Naive thymus-derived CD4-positive, alpha-beta T cell (primary cell): ENCODE measurements at regions not wholly inside any gene's neighbourhood (a gene's known extent, or its start where the extent isn't known, plus 50 kb on each side); places are given as distances from the start of the nearest gene placed in this dataset.

Experiments
- ATAC-seq: fragments of 150-1000 bp; cut with Tn5 transposase; 2 replicates; pipeline ENCODE4 v1.10.0; 2021; ENCODE audit warnings: mild to moderate bottlenecking, moderate library complexity
- CTCF ChIA-PET: fragments of 350-600 bp; sonication (Branson Sonifier 250); formaldehyde crosslinking; loops from one replicate; lab custom pipeline; 2021; ENCODE audit warnings: antibody characterized with exemption; lab: Charles Lee
- POLR2A ChIA-PET: fragments of 350-600 bp; sonication (Branson Sonifier 250); formaldehyde crosslinking; loops from one replicate; lab custom pipeline; 2021; ENCODE audit warnings: antibody characterized with exemption, inconsistent platforms; lab: Charles Lee
- DNase-seq, 9 donors: peaks; one replicate each; pipeline versions ENCODE4 v3.0.0 to v3.0.0-alpha.2; 2020 to 2022; ENCODE audit warnings: mixed read lengths in 1 of 9
- H3K27ac ChIP-seq: one replicate; pipeline ENCODE4 v1.7.0; 2013; ENCODE audit warnings: mild to moderate bottlenecking, low read depth, low read length, moderate library complexity
- H3K27me3 ChIP-seq, 2 donors: one replicate each; pipeline ENCODE4 v1.7.0; 2013; ENCODE audit warnings: low read length in 2 of 2, mild to moderate bottlenecking in 2 of 2, moderate library complexity in 2 of 2; ENCODE audit not compliant: control insufficient read depth in 2 of 2, insufficient read depth in 2 of 2
- H3K36me3 ChIP-seq, 3 experiments: 1 replicate in 2 of 3; 2 replicates in 1 of 3; pipeline ENCODE4 v1.7.0; 2013; ENCODE audit warnings: low read length in 3 of 3, mild to moderate bottlenecking in 3 of 3, moderate library complexity in 1 of 3; ENCODE audit not compliant: insufficient read depth in 3 of 3, control insufficient read depth in 2 of 3
- H3K4me1 ChIP-seq, 2 donors: one replicate each; pipeline ENCODE4 v1.7.0; 2013; ENCODE audit warnings: low read length in 2 of 2, mild to moderate bottlenecking in 2 of 2, moderate library complexity in 1 of 2; ENCODE audit not compliant: control insufficient read depth in 2 of 2, insufficient read depth in 2 of 2
- H3K4me3 ChIP-seq: 2 replicates; pipeline ENCODE4 v1.7.0; 2013; ENCODE audit warnings: mild to moderate bottlenecking, low read length
- H3K9me3 ChIP-seq, 3 experiments: 1 replicate in 2 of 3; 2 replicates in 1 of 3; pipeline ENCODE4 v1.7.0; 2013; ENCODE audit warnings: low read length in 3 of 3; ENCODE audit not compliant: control insufficient read depth in 2 of 3
- H3K27ac Mint-ChIP-seq, 9 donors: one replicate each; pipeline ENCODE4 v1.8.0; 2020 to 2022; ENCODE audit warnings: mixed read lengths in 9 of 9, mild to moderate bottlenecking in 8 of 9, moderate library complexity in 5 of 9, inconsistent platforms in 2 of 9
- H3K27me3 Mint-ChIP-seq, 5 donors: one replicate each; pipeline ENCODE4 v1.8.0; 2021 to 2022; ENCODE audit warnings: mixed read lengths in 5 of 5, mild to moderate bottlenecking in 1 of 5
- H3K36me3 Mint-ChIP-seq, 5 donors: one replicate each; pipeline ENCODE4 v1.8.0; 2020 to 2022; ENCODE audit warnings: mixed read lengths in 5 of 5, mild to moderate bottlenecking in 3 of 5, inconsistent platforms in 1 of 5
- H3K4me1 Mint-ChIP-seq, 7 donors: one replicate each; pipeline ENCODE4 v1.8.0; 2020 to 2022; ENCODE audit warnings: mixed read lengths in 7 of 7, mild to moderate bottlenecking in 3 of 7, inconsistent platforms in 1 of 7
- H3K4me3 Mint-ChIP-seq, 10 donors: one replicate each; pipeline ENCODE4 v1.8.0; 2020 to 2022; ENCODE audit warnings: mild to moderate bottlenecking in 10 of 10, mixed read lengths in 10 of 10, moderate library complexity in 6 of 10, inconsistent platforms in 2 of 10
- H3K9me3 Mint-ChIP-seq, 11 donors: one replicate each; pipeline ENCODE4 v1.8.0; 2020 to 2022; ENCODE audit warnings: mixed read lengths in 11 of 11, mild to moderate bottlenecking in 4 of 11, inconsistent platforms in 1 of 11, moderate library complexity in 1 of 11
- intact Hi-C, 2 donors: fragments of 100-400 bp; cut with micrococcal nuclease; formaldehyde crosslinking; loops; one replicate each; pipeline ENCODE4 v1.15.1; 2023

GRCh38 chr13:87919956-87920355, 248.8 kb downstream of the SLITRK5 start:
- Mint-ChIP-seq H3K27ac (no peak overlapping the region), H3K4me1 (no peaks in the 10 kb centered on the region), H3K9me3 (peaks cover 0 to 20% (median 7%) of the 10 kb centered on the region in 11 donors), H3K27me3 (no peaks in the 10 kb centered on the region), H3K36me3 (no peaks in the 10 kb centered on the region), H3K4me3 (no peak overlapping the region)
- Histone ChIP-seq H3K9me3 (no peaks in the 10 kb centered on the region), H3K4me1 (no peaks in the 10 kb centered on the region), H3K27ac (no peak overlapping the region), H3K4me3 (no peak overlapping the region), H3K27me3 (no peaks in the 10 kb centered on the region), H3K36me3 (no peaks in the 10 kb centered on the region)
- intact Hi-C loops, result no loop called here
- ChIA-PET POLR2A (no interaction called here), CTCF (no interaction called here)
- no peak for DNase-seq
- no peak for ATAC-seq

- Mint-ChIP-seq H3K9me3 (peaks cover 0 to 16% (median 7%) of the 10 kb centered on the region in 11 donors), H3K27me3 (peaks cover 0 to 5% (median 0%) of the 10 kb centered on the region in 5 donors), H3K4me3 (no peak overlapping the region), H3K4me1 (no peaks in the 10 kb centered on the region), H3K27ac (no peak overlapping the region), H3K36me3 (no peaks in the 10 kb centered on the region)
- ChIA-PET CTCF (no interaction called here), POLR2A (no interaction called here)
- Histone ChIP-seq H3K27me3 (no peaks in the 10 kb centered on the region), H3K27ac (no peak overlapping the region), H3K4me1 (no peaks in the 10 kb centered on the region), H3K4me3 (no peak overlapping the region), H3K36me3 (no peaks in the 10 kb centered on the region), H3K9me3 (no peaks in the 10 kb centered on the region)
- no peak for DNase-seq
- intact Hi-C loops, result no loop called here
- no peak for ATAC-seq
Observed at GRCh38 chr13:87923753-87924152, 252.6 kb downstream of the SLITRK5 start.

- Mint-ChIP-seq H3K9me3 (peaks cover 0 to 17% (median 7%) of the 10 kb centered on the region in 11 donors), H3K4me3 (no peak overlapping the region), H3K36me3 (no peaks in the 10 kb centered on the region), H3K27me3 (peaks cover 0 to 5% (median 0%) of the 10 kb centered on the region in 5 donors), H3K4me1 (no peaks in the 10 kb centered on the region), H3K27ac (no peak overlapping the region)
- ATAC-seq, result no peak
- no peak overlapping the region for H3K27ac ChIP-seq
- H3K4me3 ChIP-seq, result no peak overlapping the region
- no peaks in the 10 kb centered on the region for H3K4me1 ChIP-seq
- no peaks in the 10 kb centered on the region for H3K9me3 ChIP-seq
- H3K27me3 ChIP-seq, result no peaks in the 10 kb centered on the region
- DNase-seq, result no peak
- ChIA-PET CTCF (no interaction called here), POLR2A (no interaction called here)
- intact Hi-C loops, result no loop called here
- no peaks in the 10 kb centered on the region for H3K36me3 ChIP-seq
Observed at GRCh38 chr13:87925006-87925405, 253.8 kb downstream of the SLITRK5 start.

GRCh38 chr13:87940776-87941175, 269.6 kb downstream of the SLITRK5 start:
- no peaks in the 10 kb centered on the region for H3K9me3 ChIP-seq
- DNase-seq, result no peak
- H3K9me3 Mint-ChIP-seq, result peaks cover 0 to 5% (median 0%) of the 10 kb centered on the region in 11 donors
- no peak overlapping the region for H3K4me3 Mint-ChIP-seq
- POLR2A ChIA-PET, result no interaction called here
- no peak for ATAC-seq
- H3K4me1 Mint-ChIP-seq, result no peaks in the 10 kb centered on the region
- no peaks in the 10 kb centered on the region for H3K27me3 Mint-ChIP-seq
- no peak overlapping the region for H3K27ac ChIP-seq
- H3K4me1 ChIP-seq, result no peaks in the 10 kb centered on the region
- no peak overlapping the region for H3K4me3 ChIP-seq
- H3K36me3 ChIP-seq, result no peaks in the 10 kb centered on the region
- no peak overlapping the region for H3K27ac Mint-ChIP-seq
- H3K36me3 Mint-ChIP-seq, result no peaks in the 10 kb centered on the region
- intact Hi-C loops, result no loop called here
- H3K27me3 ChIP-seq, result no peaks in the 10 kb centered on the region
- CTCF ChIA-PET, result no interaction called here

GRCh38 chr13:87941226-87941625, 270.1 kb downstream of the SLITRK5 start:
- no peak for DNase-seq
- Mint-ChIP-seq H3K27me3 (no peaks in the 10 kb centered on the region), H3K4me1 (no peaks in the 10 kb centered on the region), H3K36me3 (no peaks in the 10 kb centered on the region), H3K9me3 (peaks cover 0 to 5% (median 0%) of the 10 kb centered on the region in 11 donors), H3K27ac (no peak overlapping the region), H3K4me3 (no peak overlapping the region)
- intact Hi-C loops, result no loop called here
- H3K9me3 ChIP-seq, result no peaks in the 10 kb centered on the region
- no peaks in the 10 kb centered on the region for H3K36me3 ChIP-seq
- ChIA-PET POLR2A (no interaction called here), CTCF (no interaction called here)
- ATAC-seq, result no peak
- H3K4me1 ChIP-seq, result no peaks in the 10 kb centered on the region
- no peak overlapping the region for H3K4me3 ChIP-seq
- no peak overlapping the region for H3K27ac ChIP-seq
- no peaks in the 10 kb centered on the region for H3K27me3 ChIP-seq

GRCh38 chr13:87942205-87942604, 271.0 kb downstream of the SLITRK5 start:
- H3K4me3 ChIP-seq, result no peak overlapping the region
- no peaks in the 10 kb centered on the region for H3K4me1 ChIP-seq
- Mint-ChIP-seq H3K4me1 (no peaks in the 10 kb centered on the region), H3K4me3 (no peak overlapping the region), H3K27me3 (no peaks in the 10 kb centered on the region), H3K9me3 (peaks cover 0 to 5% (median 0%) of the 10 kb centered on the region in 11 donors), H3K36me3 (no peaks in the 10 kb centered on the region), H3K27ac (no peak overlapping the region)
- POLR2A ChIA-PET, result no interaction called here
- no peak for ATAC-seq
- DNase-seq, result no peak
- no peaks in the 10 kb centered on the region for H3K36me3 ChIP-seq
- H3K27me3 ChIP-seq, result no peaks in the 10 kb centered on the region
- intact Hi-C loops, result no loop called here
- no peaks in the 10 kb centered on the region for H3K9me3 ChIP-seq
- H3K27ac ChIP-seq, result no peak overlapping the region
- CTCF ChIA-PET, result no interaction called here

- Mint-ChIP-seq H3K9me3 (peaks cover 0 to 5% (median 0%) of the 10 kb centered on the region in 11 donors), H3K36me3 (no peaks in the 10 kb centered on the region), H3K4me3 (no peak overlapping the region), H3K27me3 (no peaks in the 10 kb centered on the region), H3K27ac (no peak overlapping the region), H3K4me1 (no peaks in the 10 kb centered on the region)
- Histone ChIP-seq H3K9me3 (no peaks in the 10 kb centered on the region), H3K4me1 (no peaks in the 10 kb centered on the region), H3K4me3 (no peak overlapping the region), H3K36me3 (no peaks in the 10 kb centered on the region), H3K27me3 (no peaks in the 10 kb centered on the region), H3K27ac (no peak overlapping the region)
- ATAC-seq (no peak), DNase-seq (no peak)
- POLR2A ChIA-PET, result no interaction called here
- intact Hi-C loops, result no loop called here
- CTCF ChIA-PET, result no interaction called here
Observed at GRCh38 chr13:87944038-87944437, 272.9 kb downstream of the SLITRK5 start.
